WERI-Rb-1 (cell line): ENCODE measurements at regions not wholly inside any gene's neighbourhood (a gene's known extent, or its start where the extent isn't known, plus 50 kb on each side); places are given as distances from the start of the nearest gene placed in this dataset.

Experiments used
- DNase-seq: peaks from one replicate; pipeline ENCODE4 v3.0.0-alpha.2; 2020
- H3K27ac ChIP-seq: fragments of 250-450 bp; sonication (Bioruptor Pico); 2 replicates; pipeline ENCODE4 v1.5.1; 2020; ENCODE audit warnings: mild to moderate bottlenecking, moderate library complexity
- H3K27me3 ChIP-seq: fragments of 250-450 bp; sonication (Bioruptor Pico); 2 replicates; pipeline ENCODE4 v1.5.1; 2021; ENCODE audit warnings: mild to moderate bottlenecking, low read depth, moderate library complexity; ENCODE audit not compliant: insufficient read depth, severe bottlenecking
- H3K36me3 ChIP-seq: fragments of 250-450 bp; sonication (Bioruptor Pico); 2 replicates; pipeline ENCODE4 v1.5.1; 2020; ENCODE audit warnings: mild to moderate bottlenecking, moderate library complexity
- H3K4me3 ChIP-seq: 2 replicates; pipeline ENCODE4 v1.5.1; 2011; ENCODE audit warnings: low read depth, mild to moderate bottlenecking, control low read depth, low read length
- H3K9me3 ChIP-seq: fragments of 250-450 bp; sonication (Bioruptor Pico); 2 replicates; pipeline ENCODE4 v1.5.1; 2021; ENCODE audit warnings: mild to moderate bottlenecking, moderate library complexity; ENCODE audit not compliant: severe bottlenecking
- TF ChIP-seq, protein P1 (sequence below): IDR thresholded peaks from 2 replicates; pipeline ENCODE4 v1.5.1; 2011; ENCODE audit warnings: low read depth, mild to moderate bottlenecking, control low read depth, inconsistent platforms, low read length

DNA sequence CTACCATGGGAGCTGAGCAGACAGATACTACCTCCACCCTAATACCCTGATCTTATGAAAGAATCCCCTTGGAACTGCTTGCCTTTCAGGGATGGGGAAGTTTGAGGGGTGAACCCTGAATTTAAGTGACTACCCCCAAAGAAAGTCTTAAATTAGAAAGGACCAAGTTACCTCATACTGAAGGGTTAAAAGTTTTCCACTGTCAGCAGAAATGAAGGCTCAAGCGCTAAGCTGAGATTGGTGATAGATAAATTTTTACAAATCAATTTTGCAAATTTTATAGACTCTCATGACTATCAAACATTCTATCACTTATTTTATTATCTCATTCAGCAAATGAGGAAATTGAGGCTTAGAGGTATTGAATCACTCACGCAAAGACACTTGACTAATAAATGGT lies 233.2 kb upstream of the THSD7B start:
- TF ChIP-seq, protein P1, sequence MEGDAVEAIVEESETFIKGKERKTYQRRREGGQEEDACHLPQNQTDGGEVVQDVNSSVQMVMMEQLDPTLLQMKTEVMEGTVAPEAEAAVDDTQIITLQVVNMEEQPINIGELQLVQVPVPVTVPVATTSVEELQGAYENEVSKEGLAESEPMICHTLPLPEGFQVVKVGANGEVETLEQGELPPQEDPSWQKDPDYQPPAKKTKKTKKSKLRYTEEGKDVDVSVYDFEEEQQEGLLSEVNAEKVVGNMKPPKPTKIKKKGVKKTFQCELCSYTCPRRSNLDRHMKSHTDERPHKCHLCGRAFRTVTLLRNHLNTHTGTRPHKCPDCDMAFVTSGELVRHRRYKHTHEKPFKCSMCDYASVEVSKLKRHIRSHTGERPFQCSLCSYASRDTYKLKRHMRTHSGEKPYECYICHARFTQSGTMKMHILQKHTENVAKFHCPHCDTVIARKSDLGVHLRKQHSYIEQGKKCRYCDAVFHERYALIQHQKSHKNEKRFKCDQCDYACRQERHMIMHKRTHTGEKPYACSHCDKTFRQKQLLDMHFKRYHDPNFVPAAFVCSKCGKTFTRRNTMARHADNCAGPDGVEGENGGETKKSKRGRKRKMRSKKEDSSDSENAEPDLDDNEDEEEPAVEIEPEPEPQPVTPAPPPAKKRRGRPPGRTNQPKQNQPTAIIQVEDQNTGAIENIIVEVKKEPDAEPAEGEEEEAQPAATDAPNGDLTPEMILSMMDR: no peak
- H3K9me3 ChIP-seq: no peaks in the 10 kb centered on the region
- no peaks in the 10 kb centered on the region for H3K27me3 ChIP-seq
- no peak overlapping the region for H3K4me3 ChIP-seq
- no peaks in the 10 kb centered on the region for H3K36me3 ChIP-seq
- no peak for DNase-seq
- no peak overlapping the region for H3K27ac ChIP-seq

DNA sequence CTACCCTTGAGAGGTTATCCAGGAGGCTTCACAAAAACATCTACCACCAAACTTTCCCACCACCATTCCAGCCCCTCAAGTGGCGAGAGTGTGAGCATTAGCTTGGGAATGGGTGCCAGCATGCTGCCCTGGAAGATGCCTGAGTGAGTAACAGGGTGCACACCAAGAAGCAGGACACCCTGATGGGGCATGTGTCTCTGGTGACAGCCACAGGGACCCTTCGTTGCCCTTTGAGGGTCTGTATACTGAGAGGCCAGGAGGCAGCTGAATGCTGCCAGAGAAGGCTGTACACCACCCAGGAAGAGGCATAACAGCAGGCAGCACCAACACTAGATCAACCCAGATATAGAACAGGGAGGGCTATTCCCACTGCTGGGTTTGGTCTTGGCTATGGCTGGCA lies 233.6 kb upstream of the THSD7B start:
- DNase-seq: no peak
- H3K27ac ChIP-seq: no peak overlapping the region
- H3K4me3 ChIP-seq: no peak overlapping the region
- no peaks in the 10 kb centered on the region for H3K27me3 ChIP-seq
- H3K9me3 ChIP-seq: no peaks in the 10 kb centered on the region
- no peaks in the 10 kb centered on the region for H3K36me3 ChIP-seq
- TF ChIP-seq, protein P1: no peak

DNA sequence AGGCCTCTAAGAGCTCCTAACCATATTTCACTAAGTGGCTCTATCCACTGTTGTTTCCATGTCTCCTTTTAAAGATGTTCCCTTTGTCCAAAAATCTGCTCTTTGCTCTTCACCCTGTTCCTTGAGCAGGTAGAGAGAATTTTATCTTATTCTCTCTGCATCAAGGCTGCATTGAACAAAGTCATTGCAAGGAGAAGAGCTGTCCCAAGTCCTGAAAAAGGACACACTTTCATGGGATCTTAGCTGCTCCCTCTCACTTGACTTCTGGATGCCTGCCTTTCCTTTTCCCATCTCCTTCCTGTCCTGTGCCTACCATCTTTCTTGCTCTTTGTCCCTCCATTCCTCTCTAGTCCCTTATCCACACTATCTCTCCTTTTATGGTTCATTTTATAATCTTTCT lies 235.2 kb upstream of the THSD7B start:
- H3K27me3 ChIP-seq: no peaks in the 10 kb centered on the region
- TF ChIP-seq, protein P1: no peak
- no peaks in the 10 kb centered on the region for H3K9me3 ChIP-seq
- no peak overlapping the region for H3K4me3 ChIP-seq
- H3K27ac ChIP-seq: no peak overlapping the region
- no peak for DNase-seq
- no peaks in the 10 kb centered on the region for H3K36me3 ChIP-seq

DNA sequence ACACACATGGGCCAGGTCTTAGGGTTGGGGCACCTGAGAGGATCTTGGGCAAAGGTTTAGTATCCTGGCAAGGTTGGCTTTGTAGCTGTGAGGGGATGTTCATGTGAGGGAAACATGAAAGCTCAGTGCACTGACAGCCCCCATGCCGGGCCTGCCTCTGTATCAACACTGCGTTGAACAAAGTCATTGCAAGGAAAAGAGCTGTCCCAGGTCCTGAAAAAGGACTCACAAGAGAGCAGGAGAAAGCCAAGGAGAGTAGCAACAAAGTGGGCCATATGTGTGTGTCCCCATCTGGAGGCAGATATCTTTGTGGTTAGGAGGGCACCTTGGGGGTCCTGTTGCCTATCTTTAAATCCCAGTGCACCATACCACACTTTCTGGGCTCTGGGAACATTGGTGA lies 237.8 kb upstream of the THSD7B start:
- no peaks in the 10 kb centered on the region for H3K9me3 ChIP-seq
- no peak for DNase-seq

DNA sequence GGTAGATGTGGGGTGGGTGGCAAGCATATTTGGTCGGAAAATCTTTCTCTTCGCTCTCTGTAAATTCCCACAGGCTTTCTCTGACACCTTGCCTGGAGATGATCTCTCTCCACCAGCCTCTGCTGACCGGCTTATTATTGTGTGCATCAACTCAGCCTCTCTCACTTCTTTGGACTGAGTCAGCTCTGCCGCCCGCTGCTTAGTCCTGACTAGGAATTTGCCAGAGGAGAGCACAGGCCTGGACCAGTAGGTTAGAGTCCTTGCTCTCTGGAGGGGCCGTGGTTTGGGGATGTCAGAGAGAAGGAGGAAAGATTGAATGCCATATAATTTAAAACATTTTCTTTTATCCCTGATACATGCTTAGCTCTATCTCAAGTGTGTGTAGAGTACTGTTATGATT lies 242.6 kb upstream of the THSD7B start:
- no peak for DNase-seq
- H3K27me3 ChIP-seq: no peaks in the 10 kb centered on the region
- no peak overlapping the region for H3K27ac ChIP-seq
- H3K36me3 ChIP-seq: no peaks in the 10 kb centered on the region
- H3K4me3 ChIP-seq: no peak overlapping the region
- TF ChIP-seq, protein P1: no peak
- no peaks in the 10 kb centered on the region for H3K9me3 ChIP-seq

More for the DNA sequence above, 237.8 kb upstream of the THSD7B start:
- Histone ChIP-seq H3K27me3 (no peaks in the 10 kb centered on the region), H3K27ac (no peak overlapping the region), H3K36me3 (no peaks in the 10 kb centered on the region), H3K4me3 (no peak overlapping the region)
- TF ChIP-seq, protein P1: no peak

DNA sequence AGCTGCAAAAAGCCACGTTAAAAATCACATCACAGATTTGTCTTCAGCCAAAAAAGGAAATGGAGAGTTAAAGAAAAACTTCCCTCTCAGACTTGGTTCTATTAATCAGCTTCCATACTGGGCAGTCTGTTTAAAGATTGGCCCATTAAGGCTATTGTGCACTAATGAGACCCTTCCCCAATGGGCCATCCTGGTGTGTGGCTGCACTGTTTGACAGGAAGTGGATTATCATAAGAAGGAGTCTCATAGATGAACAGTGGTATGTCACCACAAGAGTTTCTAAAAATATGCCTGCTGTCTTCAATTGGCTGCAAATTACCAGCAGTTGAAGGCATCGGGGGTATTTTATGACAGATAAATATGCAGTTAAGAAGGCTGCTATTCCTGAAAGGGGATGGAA lies 247.6 kb upstream of the THSD7B start:
- DNase-seq: no peak
- Histone ChIP-seq H3K9me3 (no peaks in the 10 kb centered on the region), H3K27me3 (no peaks in the 10 kb centered on the region), H3K36me3 (no peaks in the 10 kb centered on the region), H3K27ac (no peak overlapping the region), H3K4me3 (no peak overlapping the region)
- TF ChIP-seq, protein P1: no peak
